ENCODE measurements at regions not wholly inside any gene's neighbourhood (a gene's known extent, or its start where the extent isn't known, plus 50 kb on each side); places are given as distances from the start of the nearest gene placed in this dataset.

DNA sequence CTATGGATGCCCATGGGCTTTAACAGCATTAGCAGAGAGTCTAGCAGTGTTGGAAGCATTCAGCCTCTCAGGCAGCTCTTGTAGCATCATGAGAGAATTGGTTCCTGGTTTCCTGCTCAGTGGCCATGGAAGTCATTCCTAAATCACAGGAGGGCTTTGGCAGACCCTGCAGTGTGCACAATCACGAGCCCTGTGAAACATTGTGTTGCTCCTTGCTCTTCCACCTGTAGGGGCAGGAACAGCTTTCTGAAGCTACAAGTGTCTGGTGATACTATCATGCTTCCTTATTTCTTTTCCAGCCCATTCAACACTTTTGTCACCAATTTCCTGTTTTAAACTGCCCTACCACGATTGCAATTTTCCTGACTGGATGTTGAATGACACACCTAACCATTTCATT is 402.2 kb upstream of the USP15 start:
- no peak overlapping the region for H3K4me2 ChIP-seq
- no peaks in the 10 kb centered on the region for H3K9me2 ChIP-seq (replicated peaks; ENCODE audit: insufficient read depth)
- 71% methylated on average over 2 of the region's 2 CpGs for WGBS (ENCODE audit: low lambda C conversion rate, missing lambda C conversion rate)
- no peaks in the 10 kb centered on the region for H3K4me1 ChIP-seq (ENCODE audit: insufficient read depth)
- no peak overlapping the region for H3K27ac ChIP-seq
- H3K9me3 ChIP-seq (ENCODE audit: low read depth): no peaks in the 10 kb centered on the region
- no peaks in the 10 kb centered on the region for H3K79me2 ChIP-seq
- no peaks in the 10 kb centered on the region for H3K27me3 ChIP-seq
- DNase-seq (ENCODE audit: low spot score): no peak
- no peak overlapping the region for H2AFZ ChIP-seq
- H3K36me3 ChIP-seq (replicated peaks; ENCODE audit: insufficient read depth, low read depth): no peaks in the 10 kb centered on the region
- no peaks in the 10 kb centered on the region for H4K20me1 ChIP-seq (ENCODE audit: insufficient read depth, poor library complexity, severe bottlenecking)
- no peak for TF ChIP-seq EZH2 (IDR thresholded peaks at IDR 0.05; ENCODE audit: borderline replicate concordance)
- TF ChIP-seq, protein P1, sequence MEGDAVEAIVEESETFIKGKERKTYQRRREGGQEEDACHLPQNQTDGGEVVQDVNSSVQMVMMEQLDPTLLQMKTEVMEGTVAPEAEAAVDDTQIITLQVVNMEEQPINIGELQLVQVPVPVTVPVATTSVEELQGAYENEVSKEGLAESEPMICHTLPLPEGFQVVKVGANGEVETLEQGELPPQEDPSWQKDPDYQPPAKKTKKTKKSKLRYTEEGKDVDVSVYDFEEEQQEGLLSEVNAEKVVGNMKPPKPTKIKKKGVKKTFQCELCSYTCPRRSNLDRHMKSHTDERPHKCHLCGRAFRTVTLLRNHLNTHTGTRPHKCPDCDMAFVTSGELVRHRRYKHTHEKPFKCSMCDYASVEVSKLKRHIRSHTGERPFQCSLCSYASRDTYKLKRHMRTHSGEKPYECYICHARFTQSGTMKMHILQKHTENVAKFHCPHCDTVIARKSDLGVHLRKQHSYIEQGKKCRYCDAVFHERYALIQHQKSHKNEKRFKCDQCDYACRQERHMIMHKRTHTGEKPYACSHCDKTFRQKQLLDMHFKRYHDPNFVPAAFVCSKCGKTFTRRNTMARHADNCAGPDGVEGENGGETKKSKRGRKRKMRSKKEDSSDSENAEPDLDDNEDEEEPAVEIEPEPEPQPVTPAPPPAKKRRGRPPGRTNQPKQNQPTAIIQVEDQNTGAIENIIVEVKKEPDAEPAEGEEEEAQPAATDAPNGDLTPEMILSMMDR (IDR thresholded peaks at IDR 0.05; ENCODE audit: poor library complexity): no peak
- TF ChIP-seq EZH2phosphoT487 (IDR thresholded peaks at IDR 0.05; ENCODE audit: low read depth, severe bottlenecking, unreplicated experiment): no peak
- H3K4me3 ChIP-seq: no peak overlapping the region

DNA sequence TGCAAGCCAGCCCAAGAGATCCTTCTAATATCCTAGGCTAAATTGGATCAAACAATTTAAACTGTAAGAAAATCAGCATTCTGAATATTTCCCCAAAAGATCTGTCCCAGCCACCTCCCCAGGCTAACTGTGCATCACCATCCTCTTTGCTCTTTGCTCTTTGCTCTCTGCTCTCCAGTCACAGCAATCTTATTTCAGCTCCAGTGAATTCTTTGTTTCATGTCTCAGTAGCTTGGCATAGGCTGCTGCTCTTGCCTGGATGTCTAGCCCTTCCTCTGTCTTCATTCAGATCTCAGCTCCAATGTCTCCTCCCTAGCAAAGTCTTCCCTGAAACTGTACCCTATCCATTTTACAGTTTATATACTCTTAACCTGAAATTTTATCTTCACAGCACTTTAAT is 399.8 kb upstream of the USP15 start:
- Histone ChIP-seq H3K79me2 (no peaks in the 10 kb centered on the region), H3K27me3 (no peaks in the 10 kb centered on the region), H2AFZ (no peak overlapping the region), H3K9me2 (replicated peaks; ENCODE audit: insufficient read depth) (no peaks in the 10 kb centered on the region), H3K4me2 (no peak overlapping the region), H3K4me1 (ENCODE audit: insufficient read depth) (no peaks in the 10 kb centered on the region), H3K27ac (no peak overlapping the region), H4K20me1 (ENCODE audit: insufficient read depth, poor library complexity, severe bottlenecking) (no peaks in the 10 kb centered on the region), H3K9me3 (ENCODE audit: low read depth) (no peaks in the 10 kb centered on the region), H3K4me3 (no peak overlapping the region), H3K36me3 (replicated peaks; ENCODE audit: insufficient read depth, low read depth) (no peaks in the 10 kb centered on the region)
- TF ChIP-seq EZH2 (IDR thresholded peaks at IDR 0.05; ENCODE audit: borderline replicate concordance): no peak
- TF ChIP-seq, protein P1 (IDR thresholded peaks at IDR 0.05; ENCODE audit: poor library complexity): no peak
- TF ChIP-seq EZH2phosphoT487 (IDR thresholded peaks at IDR 0.05; ENCODE audit: low read depth, severe bottlenecking, unreplicated experiment): no peak
- no peak for DNase-seq (ENCODE audit: low spot score)

DNA sequence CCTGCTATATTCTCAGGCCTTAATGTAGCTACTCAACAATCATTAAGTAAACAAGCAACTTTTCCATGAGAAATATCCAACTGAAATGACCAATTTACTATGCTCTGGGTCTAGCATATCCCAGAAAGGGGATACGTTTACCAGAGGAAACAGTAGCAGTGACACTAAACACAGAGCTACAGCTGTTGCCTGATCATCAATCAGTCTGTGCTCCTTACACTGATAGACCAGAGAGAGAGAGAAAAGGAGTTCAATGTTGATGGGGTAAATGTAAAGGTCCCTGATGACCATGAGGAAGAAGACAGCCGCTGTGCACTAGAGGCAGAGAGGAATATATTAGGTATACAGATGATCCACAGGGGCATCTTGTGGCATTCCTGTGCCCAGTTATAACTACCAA is 397.2 kb upstream of the USP15 start:
- H3K9me2 ChIP-seq (replicated peaks; ENCODE audit: insufficient read depth): no peaks in the 10 kb centered on the region
- TF ChIP-seq, protein P1 (IDR thresholded peaks at IDR 0.05; ENCODE audit: poor library complexity): no peak
- TF ChIP-seq EZH2 (IDR thresholded peaks at IDR 0.05; ENCODE audit: borderline replicate concordance): no peak
- TF ChIP-seq EZH2phosphoT487 (IDR thresholded peaks at IDR 0.05; ENCODE audit: low read depth, severe bottlenecking, unreplicated experiment): no peak
- H3K79me2 ChIP-seq: no peaks in the 10 kb centered on the region
- H3K4me1 ChIP-seq (ENCODE audit: insufficient read depth): no peaks in the 10 kb centered on the region
- H2AFZ ChIP-seq: no peak overlapping the region
- no peak overlapping the region for H3K27ac ChIP-seq
- H3K4me2 ChIP-seq: no peak overlapping the region
- H3K9me3 ChIP-seq (ENCODE audit: low read depth): no peaks in the 10 kb centered on the region
- no peaks in the 10 kb centered on the region for H3K36me3 ChIP-seq (replicated peaks; ENCODE audit: insufficient read depth, low read depth)
- H3K4me3 ChIP-seq: no peak overlapping the region
- WGBS (ENCODE audit: low lambda C conversion rate, missing lambda C conversion rate): 87% methylated on average over 2 of the region's 2 CpGs
- no peaks in the 10 kb centered on the region for H4K20me1 ChIP-seq (ENCODE audit: insufficient read depth, poor library complexity, severe bottlenecking)
- H3K27me3 ChIP-seq: no peaks in the 10 kb centered on the region
- no peak for DNase-seq (ENCODE audit: low spot score)

DNA sequence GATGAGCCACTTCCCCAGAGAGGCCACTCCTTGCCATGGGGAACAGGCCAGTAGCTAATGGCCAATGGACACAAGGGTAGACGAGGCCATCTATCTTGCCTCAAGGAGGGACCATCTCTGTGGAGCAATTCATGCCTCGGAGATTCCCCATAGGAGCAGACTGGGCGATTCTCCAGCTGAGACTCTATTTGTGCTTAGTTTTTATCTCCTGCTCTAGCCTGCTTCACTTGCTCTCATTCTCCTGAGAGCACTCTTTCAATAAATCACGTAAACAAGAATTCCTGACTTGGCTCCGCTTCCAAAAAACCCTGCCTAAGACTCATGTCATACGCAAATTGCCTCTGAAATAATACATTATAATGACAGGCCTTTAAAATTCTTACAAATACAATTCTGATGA is 396.4 kb upstream of the USP15 start:
- TF ChIP-seq EZH2phosphoT487 (IDR thresholded peaks at IDR 0.05; ENCODE audit: low read depth, severe bottlenecking, unreplicated experiment) (no peak), EZH2 (IDR thresholded peaks at IDR 0.05; ENCODE audit: borderline replicate concordance) (no peak)
- TF ChIP-seq, protein P1 (IDR thresholded peaks at IDR 0.05; ENCODE audit: poor library complexity): no peak
- Histone ChIP-seq H3K9me2 (replicated peaks; ENCODE audit: insufficient read depth) (no peaks in the 10 kb centered on the region), H3K79me2 (no peaks in the 10 kb centered on the region), H3K36me3 (replicated peaks; ENCODE audit: insufficient read depth, low read depth) (no peaks in the 10 kb centered on the region), H3K27me3 (no peaks in the 10 kb centered on the region), H3K27ac (no peak overlapping the region), H4K20me1 (ENCODE audit: insufficient read depth, poor library complexity, severe bottlenecking) (no peaks in the 10 kb centered on the region), H3K4me3 (no peak overlapping the region), H3K4me2 (no peak overlapping the region), H3K9me3 (ENCODE audit: low read depth) (no peaks in the 10 kb centered on the region), H2AFZ (no peak overlapping the region), H3K4me1 (ENCODE audit: insufficient read depth) (no peaks in the 10 kb centered on the region)
- no peak for DNase-seq (ENCODE audit: low spot score)
- WGBS (ENCODE audit: low lambda C conversion rate, missing lambda C conversion rate): 82% methylated on average over 6 of the region's 6 CpGs

All from hepatocyte (in vitro differentiated cells).